ENCODE measurements at regions not wholly inside any gene's neighbourhood (a gene's known extent, or its start where the extent isn't known, plus 50 kb on each side); places are given as distances from the start of the nearest gene placed in this dataset.
A peak's percentile ranks its signal among the peaks of the same experiment; 100 is the strongest.

DNA sequence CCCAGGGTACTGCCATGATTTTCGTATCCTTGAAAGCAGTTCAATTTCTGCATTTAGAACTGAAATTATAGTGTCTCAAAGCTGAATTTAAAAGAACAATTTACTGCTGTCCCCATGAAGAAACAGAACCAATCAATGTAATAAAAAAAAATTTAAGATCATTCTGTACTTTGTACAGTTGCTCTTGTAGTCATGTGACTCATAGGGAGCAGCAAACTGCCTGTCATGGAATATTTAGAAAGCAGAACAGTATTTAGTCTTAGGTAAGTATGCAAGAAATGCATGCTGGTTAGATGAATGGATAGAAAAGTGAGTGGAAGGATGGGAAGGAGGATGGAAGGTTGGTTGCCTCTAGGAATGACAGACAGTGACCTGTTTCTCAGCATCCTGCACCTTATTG is 450.9 kb downstream of the RAB38 start:
- Histone ChIP-seq H3K36me3 (ENCODE audit: control insufficient read depth in 4 of 4, insufficient read depth in 3 of 4, low read depth in 1 of 4, low read length in 3 of 4) (no peaks in the 10 kb centered on the region), H3K4me1 (ENCODE audit: control insufficient read depth in 4 of 4, insufficient read depth in 4 of 4, low read length in 3 of 4) (no peaks in the 10 kb centered on the region), H3K27ac (ENCODE audit: low read depth in 1 of 2, low read length in 2 of 2) (no peak overlapping the region), H3K9ac (ENCODE audit: low read depth in 1 of 2, low read length in 2 of 2) (no peak overlapping the region), H3K4me3 (ENCODE audit: low read depth in 1 of 3, low read length in 3 of 3) (no peak overlapping the region), H3K27me3 (ENCODE audit: control insufficient read depth in 4 of 4, insufficient read depth in 4 of 4, low read length in 3 of 4) (no peaks in the 10 kb centered on the region), H3K9me3 (ENCODE audit: control insufficient read depth in 4 of 4, low read length in 3 of 4) (no peaks in the 10 kb centered on the region)
- no peak for DNase-seq (ENCODE audit: low spot score)
- TF ChIP-seq EGR1 (IDR thresholded peaks at IDR 0.05; ENCODE audit: low read depth in 2 of 2) (no peak), GABPA (IDR thresholded peaks at IDR 0.05 in 1 of 2, conservative IDR thresholded peaks at IDR 0.05 in 1 of 2) (no peak), JUND (IDR thresholded peaks at IDR 0.05) (no peak), REST (IDR thresholded peaks at IDR 0.05) (no peak), YY1 (IDR thresholded peaks at IDR 0.05) (no peak), RXRA (IDR thresholded peaks at IDR 0.05) (no peak), HNF4G (IDR thresholded peaks at IDR 0.05) (no peak), MAX (IDR thresholded peaks at IDR 0.05) (no peak), RAD21 (IDR thresholded peaks at IDR 0.05) (no peak), FOXA2 (IDR thresholded peaks at IDR 0.05) (no peak), CTCF (IDR thresholded peaks at IDR 0.05; ENCODE audit: low read depth, low read length, missing input control) (no peak), FOXA1 (IDR thresholded peaks at IDR 0.05) (no peak)
- TF ChIP-seq, protein P1, sequence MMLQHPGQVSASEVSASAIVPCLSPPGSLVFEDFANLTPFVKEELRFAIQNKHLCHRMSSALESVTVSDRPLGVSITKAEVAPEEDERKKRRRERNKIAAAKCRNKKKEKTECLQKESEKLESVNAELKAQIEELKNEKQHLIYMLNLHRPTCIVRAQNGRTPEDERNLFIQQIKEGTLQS (IDR thresholded peaks at IDR 0.05): no peak
- 67% methylated on average over 1 of the region's 1 CpG for WGBS

- Histone ChIP-seq H3K4me3 (ENCODE audit: low read depth in 1 of 3, low read length in 3 of 3) (no peak overlapping the region), H3K36me3 (ENCODE audit: control insufficient read depth in 4 of 4, insufficient read depth in 3 of 4, low read depth in 1 of 4, low read length in 3 of 4) (no peaks in the 10 kb centered on the region), H3K9me3 (ENCODE audit: control insufficient read depth in 4 of 4, low read length in 3 of 4) (no peaks in the 10 kb centered on the region), H3K4me1 (ENCODE audit: control insufficient read depth in 4 of 4, insufficient read depth in 4 of 4, low read length in 3 of 4) (no peaks in the 10 kb centered on the region), H3K27me3 (ENCODE audit: control insufficient read depth in 4 of 4, insufficient read depth in 4 of 4, low read length in 3 of 4) (no peaks in the 10 kb centered on the region), H3K9ac (ENCODE audit: low read depth in 1 of 2, low read length in 2 of 2) (no peak overlapping the region), H3K27ac (ENCODE audit: low read depth in 1 of 2, low read length in 2 of 2) (no peak overlapping the region)
- no peak for DNase-seq (ENCODE audit: low spot score)
- TF ChIP-seq CTCF (IDR thresholded peaks at IDR 0.05; ENCODE audit: low read depth, low read length, missing input control) (peak; percentile 33), RAD21 (IDR thresholded peaks at IDR 0.05) (peak; percentile 18 to 48), REST (IDR thresholded peaks at IDR 0.05) (no peak), MAX (IDR thresholded peaks at IDR 0.05) (no peak)
- 66% methylated on average over 10 of the region's 10 CpGs for WGBS
Measured at GRCh38 chr11:87722756-87723565, 452.3 kb downstream of the RAB38 start.

All from liver (tissue), 8 donors.